ENCODE measurements at regions not wholly inside any gene's neighbourhood (a gene's known extent, or its start where the extent isn't known, plus 50 kb on each side); places are given as distances from the start of the nearest gene placed in this dataset.
"Not testable (repeated sequence)": the region's sequence is repeated elsewhere in the genome, so short reads cannot be mapped to it uniquely, and the experiment has no call there.

GRCh38 chr18:6570581-6571238 lies 156.0 kb upstream of the L3MBTL4 start:
- TF ChIP-seq, protein P1, sequence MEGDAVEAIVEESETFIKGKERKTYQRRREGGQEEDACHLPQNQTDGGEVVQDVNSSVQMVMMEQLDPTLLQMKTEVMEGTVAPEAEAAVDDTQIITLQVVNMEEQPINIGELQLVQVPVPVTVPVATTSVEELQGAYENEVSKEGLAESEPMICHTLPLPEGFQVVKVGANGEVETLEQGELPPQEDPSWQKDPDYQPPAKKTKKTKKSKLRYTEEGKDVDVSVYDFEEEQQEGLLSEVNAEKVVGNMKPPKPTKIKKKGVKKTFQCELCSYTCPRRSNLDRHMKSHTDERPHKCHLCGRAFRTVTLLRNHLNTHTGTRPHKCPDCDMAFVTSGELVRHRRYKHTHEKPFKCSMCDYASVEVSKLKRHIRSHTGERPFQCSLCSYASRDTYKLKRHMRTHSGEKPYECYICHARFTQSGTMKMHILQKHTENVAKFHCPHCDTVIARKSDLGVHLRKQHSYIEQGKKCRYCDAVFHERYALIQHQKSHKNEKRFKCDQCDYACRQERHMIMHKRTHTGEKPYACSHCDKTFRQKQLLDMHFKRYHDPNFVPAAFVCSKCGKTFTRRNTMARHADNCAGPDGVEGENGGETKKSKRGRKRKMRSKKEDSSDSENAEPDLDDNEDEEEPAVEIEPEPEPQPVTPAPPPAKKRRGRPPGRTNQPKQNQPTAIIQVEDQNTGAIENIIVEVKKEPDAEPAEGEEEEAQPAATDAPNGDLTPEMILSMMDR (conservative IDR thresholded peaks at IDR 0.05): no peak
- no peak for TF ChIP-seq ZFX (IDR thresholded peaks at IDR 0.05)
- H3K27ac ChIP-seq: no peak overlapping the region

GRCh38 chr18:6571239-6571602 lies 156.5 kb upstream of the L3MBTL4 start:
- no peak overlapping the region for H3K27ac ChIP-seq
- no peak for TF ChIP-seq ZFX (IDR thresholded peaks at IDR 0.05)
- TF ChIP-seq, protein P1 (conservative IDR thresholded peaks at IDR 0.05): no peak

DNA sequence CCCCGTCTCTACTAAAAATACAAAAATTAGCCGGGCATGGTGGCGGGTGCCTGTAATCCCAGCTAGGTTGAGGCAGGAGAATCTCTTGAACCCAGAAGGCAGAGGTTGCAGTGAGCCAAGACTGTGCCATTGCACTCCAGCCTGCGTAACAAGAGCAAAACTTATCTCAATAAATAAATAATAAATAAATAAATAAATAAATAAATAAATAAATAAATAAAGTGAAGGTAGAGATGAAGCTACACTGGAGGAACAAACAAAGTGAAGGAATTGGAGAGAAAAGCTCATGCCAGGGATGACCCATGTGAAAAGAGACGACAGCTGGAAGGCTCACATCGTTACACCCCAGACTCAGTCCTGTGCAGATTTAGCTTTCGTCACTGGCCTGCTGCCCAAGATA lies 157.3 kb upstream of the ARHGAP28 start:
- not testable (repeated sequence) for H3K27ac ChIP-seq

GRCh38 chr18:6574631-6575030 lies 154.9 kb upstream of the ARHGAP28 start:
- TF ChIP-seq ZFX (IDR thresholded peaks at IDR 0.05): no peak
- TF ChIP-seq, protein P1 (conservative IDR thresholded peaks at IDR 0.05): no peak
- no peak overlapping the region for H3K27ac ChIP-seq

DNA sequence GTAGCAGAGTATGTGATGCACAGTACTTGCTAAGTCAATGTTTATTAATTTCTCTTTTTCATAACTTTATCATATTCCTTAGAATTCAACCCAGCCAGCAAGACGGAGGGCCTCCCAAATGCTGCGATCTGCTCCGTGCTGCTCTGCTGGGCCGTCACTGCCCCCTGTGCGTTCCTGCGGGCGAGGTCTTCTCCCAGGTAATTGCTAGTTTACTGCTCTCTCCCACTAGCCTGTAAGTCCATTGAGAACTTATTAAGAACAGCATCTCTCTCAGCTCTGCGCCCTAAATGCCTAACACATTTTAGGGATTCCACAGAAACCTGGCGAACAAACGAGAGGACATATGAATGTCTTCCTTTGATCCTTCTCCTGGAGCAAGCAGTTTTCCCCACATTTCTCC lies 153.6 kb upstream of the ARHGAP28 start:
- no peak overlapping the region for H3K27ac ChIP-seq
- TF ChIP-seq, protein P1 (conservative IDR thresholded peaks at IDR 0.05): no peak
- TF ChIP-seq ZFX (IDR thresholded peaks at IDR 0.05): no peak

DNA sequence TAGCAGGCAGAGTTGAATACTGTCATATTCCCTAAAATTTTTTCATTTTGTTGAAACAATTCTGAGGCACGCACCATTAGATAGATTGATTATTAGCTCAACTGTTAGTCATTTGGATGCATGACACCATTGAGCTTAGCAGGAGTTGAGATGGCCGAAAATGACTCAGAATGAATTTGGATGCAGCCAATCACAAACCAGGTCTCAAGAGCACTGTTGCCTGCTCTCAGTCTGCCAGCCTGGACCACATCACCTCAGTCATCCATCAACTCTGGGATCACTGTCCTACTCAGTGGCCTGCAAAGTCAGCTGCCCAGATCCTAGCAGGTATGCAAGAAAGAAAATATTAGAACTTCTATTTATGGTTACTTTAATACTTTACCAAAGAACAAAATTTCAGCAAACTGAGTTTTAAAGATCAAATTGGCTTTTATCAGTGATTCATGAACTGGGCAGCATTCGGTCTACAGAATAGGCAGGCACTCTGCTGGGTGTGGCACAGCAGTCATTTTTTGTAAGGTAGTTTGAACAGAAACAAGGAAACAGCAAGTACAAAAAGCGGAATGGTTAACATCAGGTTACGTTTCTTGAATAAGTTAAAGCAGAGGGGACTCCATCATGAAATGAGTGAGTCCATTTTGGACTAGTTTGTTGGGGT lies 152.7 kb upstream of the ARHGAP28 start:
- TF ChIP-seq, protein P1 (conservative IDR thresholded peaks at IDR 0.05): no peak
- TF ChIP-seq ZFX (IDR thresholded peaks at IDR 0.05): no peak
- H3K27ac ChIP-seq: no peak overlapping the region

GRCh38 chr18:6578686-6579085 lies 150.8 kb upstream of the ARHGAP28 start:
- H3K27ac ChIP-seq: no peak overlapping the region
- TF ChIP-seq, protein P1 (conservative IDR thresholded peaks at IDR 0.05): no peak
- TF ChIP-seq ZFX (IDR thresholded peaks at IDR 0.05): no peak

GRCh38 chr18:6579486-6579885 lies 150.0 kb upstream of the ARHGAP28 start:
- TF ChIP-seq ZFX (IDR thresholded peaks at IDR 0.05): no peak
- TF ChIP-seq, protein P1 (conservative IDR thresholded peaks at IDR 0.05): no peak
- no peak overlapping the region for H3K27ac ChIP-seq
